Bronchial epithelial cell (primary cell): ENCODE measurements at regions not wholly inside any gene's neighbourhood (a gene's known extent, or its start where the extent isn't known, plus 50 kb on each side); places are given as distances from the start of the nearest gene placed in this dataset.

Experiments
- DNase-seq: peaks from one replicate; pipeline ENCODE4 v3.0.0-alpha.2; 2010; ENCODE audit warnings: low read depth
- FAIRE-seq: peaks from 2 replicates; lab custom pipeline; 2011; peaks lifted over from hg19 to GRCh38; lab: Jason Lieb, UNC
- H3K27me3 ChIP-seq: 2 replicates; pipeline ENCODE4 v1.5.1; 2011; ENCODE audit warnings: low read length; ENCODE audit not compliant: control insufficient read depth, insufficient read depth
- H3K36me3 ChIP-seq: 2 replicates; pipeline ENCODE4 v1.5.1; 2011; ENCODE audit warnings: low read length; ENCODE audit not compliant: control insufficient read depth, insufficient read depth
- H3K4me3 ChIP-seq: 2 replicates; pipeline ENCODE4 v1.5.1; 2011; ENCODE audit warnings: mild to moderate bottlenecking, low read depth, low read length, control low read depth
- CTCF ChIP-seq: IDR thresholded peaks from 2 replicates; pipeline ENCODE4 v1.5.1; 2011; ENCODE audit warnings: mild to moderate bottlenecking, moderate library complexity, low read length, control low read depth, inconsistent platforms; ENCODE audit not compliant: insufficient read depth, severe bottlenecking

- no peak for DNase-seq
- FAIRE-seq: no peak
- TF ChIP-seq CTCF: no peak
- Histone ChIP-seq H3K36me3 (no peaks in the 10 kb centered on the region), H3K27me3 (no peaks in the 10 kb centered on the region), H3K4me3 (no peak overlapping the region)
These were observed 170.9 kb upstream of the ZNF507 start for GRCh38 chr19:32174386-32175113.

GRCh38 chr19:32176591-32176990 is 168.8 kb upstream of the ZNF507 start:
- no peaks in the 10 kb centered on the region for H3K36me3 ChIP-seq
- H3K4me3 ChIP-seq: no peak overlapping the region
- TF ChIP-seq CTCF: no peak
- no peaks in the 10 kb centered on the region for H3K27me3 ChIP-seq
- DNase-seq: no peak
- FAIRE-seq: no peak

- DNase-seq: no peak
- FAIRE-seq: no peak
- Histone ChIP-seq H3K27me3 (no peaks in the 10 kb centered on the region), H3K36me3 (no peaks in the 10 kb centered on the region), H3K4me3 (no peak overlapping the region)
- TF ChIP-seq CTCF: no peak
These were observed 167.7 kb upstream of the ZNF507 start for GRCh38 chr19:32177686-32178085.

GRCh38 chr19:32178401-32178800 is 167.0 kb upstream of the ZNF507 start:
- Histone ChIP-seq H3K27me3 (no peaks in the 10 kb centered on the region), H3K36me3 (no peaks in the 10 kb centered on the region), H3K4me3 (no peak overlapping the region)
- no peak for DNase-seq
- FAIRE-seq: no peak
- TF ChIP-seq CTCF: no peak

- no peak overlapping the region for H3K4me3 ChIP-seq
- H3K36me3 ChIP-seq: no peaks in the 10 kb centered on the region
- no peak for DNase-seq
- no peaks in the 10 kb centered on the region for H3K27me3 ChIP-seq
- FAIRE-seq: no peak
- no peak for TF ChIP-seq CTCF
These were observed 166.5 kb upstream of the ZNF507 start for GRCh38 chr19:32178956-32179355.
